ENCODE measurements at regions not wholly inside any gene's neighbourhood (a gene's known extent, or its start where the extent isn't known, plus 50 kb on each side); places are given as distances from the start of the nearest gene placed in this dataset.

- no peak for TF ChIP-seq CTCF (IDR thresholded peaks at IDR 0.05; ENCODE audit: insufficient read depth, low read length, poor library complexity, severe bottlenecking)
- Histone ChIP-seq H3K27me3 (ENCODE audit: control insufficient read depth, insufficient read depth, low read length) (no peaks in the 10 kb centered on the region), H3K36me3 (ENCODE audit: control insufficient read depth, insufficient read depth, low read length) (no peaks in the 10 kb centered on the region), H3K4me3 (ENCODE audit: low read depth, low read length) (no peak overlapping the region)
- no peak for DNase-seq (ENCODE audit: low read depth)
Measured at GRCh38 chr1:86282611-86283010, 113.5 kb downstream of the ODF2L start.

GRCh38 chr1:86277936-86278335, 118.2 kb downstream of the ODF2L start:
- H3K4me3 ChIP-seq (ENCODE audit: low read depth, low read length) = no peak overlapping the region
- no peak for TF ChIP-seq CTCF (IDR thresholded peaks at IDR 0.05; ENCODE audit: insufficient read depth, low read length, poor library complexity, severe bottlenecking)
- H3K36me3 ChIP-seq (ENCODE audit: control insufficient read depth, insufficient read depth, low read length) = no peaks in the 10 kb centered on the region
- H3K27me3 ChIP-seq (ENCODE audit: control insufficient read depth, insufficient read depth, low read length) = no peaks in the 10 kb centered on the region
- DNase-seq (ENCODE audit: low read depth) = no peak

- Histone ChIP-seq H3K36me3 (ENCODE audit: control insufficient read depth, insufficient read depth, low read length) (no peaks in the 10 kb centered on the region), H3K27me3 (ENCODE audit: control insufficient read depth, insufficient read depth, low read length) (no peaks in the 10 kb centered on the region), H3K4me3 (ENCODE audit: low read depth, low read length) (no peak overlapping the region)
- TF ChIP-seq CTCF (IDR thresholded peaks at IDR 0.05; ENCODE audit: insufficient read depth, low read length, poor library complexity, severe bottlenecking) = no peak
- no peak for DNase-seq (ENCODE audit: low read depth)
Measured at GRCh38 chr1:86273066-86273465, 116.5 kb upstream of the COL24A1 start.

- Histone ChIP-seq H3K4me3 (ENCODE audit: low read depth, low read length) (no peak overlapping the region), H3K36me3 (ENCODE audit: control insufficient read depth, insufficient read depth, low read length) (no peaks in the 10 kb centered on the region), H3K27me3 (ENCODE audit: control insufficient read depth, insufficient read depth, low read length) (no peaks in the 10 kb centered on the region)
- no peak for TF ChIP-seq CTCF (IDR thresholded peaks at IDR 0.05; ENCODE audit: insufficient read depth, low read length, poor library complexity, severe bottlenecking)
- no peak for DNase-seq (ENCODE audit: low read depth)
Measured at GRCh38 chr1:86272083-86272482, 115.5 kb upstream of the COL24A1 start.

GRCh38 chr1:86271046-86271445, 114.5 kb upstream of the COL24A1 start:
- no peak for TF ChIP-seq CTCF (IDR thresholded peaks at IDR 0.05; ENCODE audit: insufficient read depth, low read length, poor library complexity, severe bottlenecking)
- no peak overlapping the region for H3K4me3 ChIP-seq (ENCODE audit: low read depth, low read length)
- no peaks in the 10 kb centered on the region for H3K36me3 ChIP-seq (ENCODE audit: control insufficient read depth, insufficient read depth, low read length)
- no peaks in the 10 kb centered on the region for H3K27me3 ChIP-seq (ENCODE audit: control insufficient read depth, insufficient read depth, low read length)
- DNase-seq (ENCODE audit: low read depth) = no peak

- Histone ChIP-seq H3K36me3 (ENCODE audit: control insufficient read depth, insufficient read depth, low read length) (no peaks in the 10 kb centered on the region), H3K27me3 (ENCODE audit: control insufficient read depth, insufficient read depth, low read length) (no peaks in the 10 kb centered on the region), H3K4me3 (ENCODE audit: low read depth, low read length) (no peak overlapping the region)
- no peak for DNase-seq (ENCODE audit: low read depth)
- TF ChIP-seq CTCF (IDR thresholded peaks at IDR 0.05; ENCODE audit: insufficient read depth, low read length, poor library complexity, severe bottlenecking) = no peak
Measured at GRCh38 chr1:86263101-86263500, 106.5 kb upstream of the COL24A1 start.

Data from kidney epithelial cell (primary cell).